A673 (cell line): ENCODE measurements at regions not wholly inside any gene's neighbourhood (a gene's known extent, or its start where the extent isn't known, plus 50 kb on each side); places are given as distances from the start of the nearest gene placed in this dataset.

Experiments used
- CTCF ChIP-seq: fragments of 300-800, 200-600 bp; sonication (generic); conservative IDR thresholded peaks from 2 replicates; pipeline ENCODE4 v1.5.1; 2017; ENCODE audit warnings: low read depth, mild to moderate bottlenecking, antibody characterized with exemption, low read length, moderate library complexity, mixed read lengths
- EZH2 ChIP-seq: fragments of 200-600 bp; sonication (generic); IDR thresholded peaks from 2 replicates; pipeline ENCODE4 v1.6.1; 2017; ENCODE audit warnings: borderline replicate concordance, low read depth, mild to moderate bottlenecking, mixed read lengths, antibody characterized with exemption, low read length; ENCODE audit not compliant: poor library complexity, severe bottlenecking

- TF ChIP-seq CTCF: no peak
- no peak for TF ChIP-seq EZH2
Observed at GRCh38 chr9:118647331-118647730, 721.9 kb downstream of the BRINP1 start.
